ENCODE measurements at regions not wholly inside any gene's neighbourhood (a gene's known extent, or its start where the extent isn't known, plus 50 kb on each side); places are given as distances from the start of the nearest gene placed in this dataset.

DNA sequence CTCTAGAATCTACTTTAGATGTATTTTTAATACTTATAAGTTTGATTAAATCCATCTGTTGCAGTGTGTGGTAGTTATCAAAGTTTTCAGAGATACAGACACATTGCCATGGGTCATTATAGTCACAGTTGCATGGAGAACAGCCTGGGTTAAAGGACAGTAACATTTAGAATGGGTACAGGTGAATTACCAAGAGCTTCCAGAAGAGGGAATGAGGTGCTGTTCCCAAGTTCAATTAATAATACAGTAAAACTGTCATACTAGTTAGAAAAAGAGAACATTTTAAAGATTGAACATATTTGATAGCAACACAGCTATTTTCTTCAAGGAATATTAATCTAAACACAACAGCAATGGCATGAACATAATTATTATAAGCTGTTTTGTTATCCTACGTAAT lies 322.6 kb upstream of the SLC10A2 start:
- no peak for DNase-seq (ENCODE audit: low read depth)
- TF ChIP-seq, protein P1, sequence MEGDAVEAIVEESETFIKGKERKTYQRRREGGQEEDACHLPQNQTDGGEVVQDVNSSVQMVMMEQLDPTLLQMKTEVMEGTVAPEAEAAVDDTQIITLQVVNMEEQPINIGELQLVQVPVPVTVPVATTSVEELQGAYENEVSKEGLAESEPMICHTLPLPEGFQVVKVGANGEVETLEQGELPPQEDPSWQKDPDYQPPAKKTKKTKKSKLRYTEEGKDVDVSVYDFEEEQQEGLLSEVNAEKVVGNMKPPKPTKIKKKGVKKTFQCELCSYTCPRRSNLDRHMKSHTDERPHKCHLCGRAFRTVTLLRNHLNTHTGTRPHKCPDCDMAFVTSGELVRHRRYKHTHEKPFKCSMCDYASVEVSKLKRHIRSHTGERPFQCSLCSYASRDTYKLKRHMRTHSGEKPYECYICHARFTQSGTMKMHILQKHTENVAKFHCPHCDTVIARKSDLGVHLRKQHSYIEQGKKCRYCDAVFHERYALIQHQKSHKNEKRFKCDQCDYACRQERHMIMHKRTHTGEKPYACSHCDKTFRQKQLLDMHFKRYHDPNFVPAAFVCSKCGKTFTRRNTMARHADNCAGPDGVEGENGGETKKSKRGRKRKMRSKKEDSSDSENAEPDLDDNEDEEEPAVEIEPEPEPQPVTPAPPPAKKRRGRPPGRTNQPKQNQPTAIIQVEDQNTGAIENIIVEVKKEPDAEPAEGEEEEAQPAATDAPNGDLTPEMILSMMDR (IDR thresholded peaks at IDR 0.05; ENCODE audit: control insufficient read depth, extremely low read depth, insufficient read depth), result no peak
- H3K4me3 ChIP-seq (ENCODE audit: low read depth, low read length), result no peak overlapping the region

- TF ChIP-seq, protein P1 (IDR thresholded peaks at IDR 0.05; ENCODE audit: control insufficient read depth, extremely low read depth, insufficient read depth), result no peak
These were observed 320.1 kb upstream of the SLC10A2 start for GRCh38 chr13:103386341-103386740.

GRCh38 chr13:103373916-103374315 lies 307.7 kb upstream of the SLC10A2 start:
- TF ChIP-seq, protein P1 (IDR thresholded peaks at IDR 0.05; ENCODE audit: control insufficient read depth, extremely low read depth, insufficient read depth), result no peak
- no peak for DNase-seq (ENCODE audit: low read depth)
- H3K4me3 ChIP-seq (ENCODE audit: low read depth, low read length), result no peak overlapping the region

More at GRCh38 chr13:103386341-103386740, 320.1 kb upstream of the SLC10A2 start:
- DNase-seq (ENCODE audit: low read depth), result no peak
- no peak overlapping the region for H3K4me3 ChIP-seq (ENCODE audit: low read depth, low read length)

GRCh38 chr13:103371271-103371670 lies 305.1 kb upstream of the SLC10A2 start:
- TF ChIP-seq, protein P1 (IDR thresholded peaks at IDR 0.05; ENCODE audit: control insufficient read depth, extremely low read depth, insufficient read depth), result no peak
- DNase-seq (ENCODE audit: low read depth), result no peak
- H3K4me3 ChIP-seq (ENCODE audit: low read depth, low read length), result no peak overlapping the region

DNA sequence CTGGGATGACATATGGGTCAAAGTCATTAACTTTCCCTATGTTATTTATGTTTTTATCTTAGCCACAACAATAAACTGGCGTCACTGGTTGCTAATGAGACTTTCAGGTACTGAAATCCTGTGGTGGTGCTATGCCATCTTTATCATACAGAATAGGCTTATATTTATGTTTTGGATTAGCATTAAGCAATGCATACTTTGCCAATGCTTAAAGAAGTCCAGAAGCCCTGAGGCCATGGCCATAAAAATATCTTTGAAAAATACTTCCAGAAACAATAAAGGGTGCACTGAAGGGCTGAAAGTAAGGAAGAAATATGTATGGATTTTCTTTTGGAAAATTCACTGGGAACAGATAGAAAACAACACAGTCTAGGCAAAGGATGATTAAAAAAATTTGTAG lies 304.6 kb upstream of the SLC10A2 start:
- H3K4me3 ChIP-seq (ENCODE audit: low read depth, low read length), result no peak overlapping the region
- DNase-seq (ENCODE audit: low read depth), result no peak
- TF ChIP-seq, protein P1 (IDR thresholded peaks at IDR 0.05; ENCODE audit: control insufficient read depth, extremely low read depth, insufficient read depth), result no peak

GRCh38 chr13:103358255-103358932 lies 292.2 kb upstream of the SLC10A2 start:
- H3K4me3 ChIP-seq (ENCODE audit: low read depth, low read length), result no peak overlapping the region

More at GRCh38 chr13:103358255-103358932, 292.2 kb upstream of the SLC10A2 start:
- TF ChIP-seq, protein P1 (IDR thresholded peaks at IDR 0.05; ENCODE audit: control insufficient read depth, extremely low read depth, insufficient read depth), result no peak
- DNase-seq (ENCODE audit: low read depth), result no peak

Data from LNCaP clone FGC (cell line).